Cardiac muscle cell (in vitro differentiated cells and primary cell): ENCODE measurements at regions not wholly inside any gene's neighbourhood (a gene's known extent, or its start where the extent isn't known, plus 50 kb on each side); places are given as distances from the start of the nearest gene placed in this dataset.

Source experiments
- DNase-seq, 2 donors: peaks; one replicate each; pipeline versions ENCODE4 v3.0.0 to v3.0.0-alpha.2; 2010 to 2017; ENCODE audit warnings: low read depth in 1 of 2, low spot score in 1 of 2
- H3K27ac ChIP-seq: fragments of 200-600 bp; sonication (generic); 2 replicates; pipeline ENCODE4 v1.5.1; 2016
- H3K27me3 ChIP-seq: fragments of 200-600 bp; sonication (generic); 2 replicates; pipeline ENCODE4 v1.6.0; 2016; ENCODE audit warnings: control low read depth
- H3K36me3 ChIP-seq: fragments of 200-600 bp; sonication (generic); 2 replicates; pipeline ENCODE4 v1.5.1; 2016; ENCODE audit warnings: control low read depth
- H3K4me1 ChIP-seq: fragments of 200-600 bp; sonication (generic); 2 replicates; pipeline ENCODE4 v1.8.1; 2017; ENCODE audit warnings: low read depth, mild to moderate bottlenecking, mixed run types
- H3K4me3 ChIP-seq: fragments of 200-600 bp; sonication (generic); 2 replicates; pipeline ENCODE4 v1.5.1; 2016; ENCODE audit warnings: mild to moderate bottlenecking
- H3K9me3 ChIP-seq: fragments of 200-600 bp; sonication (generic); 2 replicates; pipeline ENCODE4 v1.5.1; 2017; ENCODE audit warnings: low read depth, mild to moderate bottlenecking, control low read depth
- TF ChIP-seq, protein P1 (sequence below): IDR thresholded peaks from 2 replicates; pipeline ENCODE4 v1.5.1; 2012; ENCODE audit warnings: low read depth, mild to moderate bottlenecking, low read length

DNA sequence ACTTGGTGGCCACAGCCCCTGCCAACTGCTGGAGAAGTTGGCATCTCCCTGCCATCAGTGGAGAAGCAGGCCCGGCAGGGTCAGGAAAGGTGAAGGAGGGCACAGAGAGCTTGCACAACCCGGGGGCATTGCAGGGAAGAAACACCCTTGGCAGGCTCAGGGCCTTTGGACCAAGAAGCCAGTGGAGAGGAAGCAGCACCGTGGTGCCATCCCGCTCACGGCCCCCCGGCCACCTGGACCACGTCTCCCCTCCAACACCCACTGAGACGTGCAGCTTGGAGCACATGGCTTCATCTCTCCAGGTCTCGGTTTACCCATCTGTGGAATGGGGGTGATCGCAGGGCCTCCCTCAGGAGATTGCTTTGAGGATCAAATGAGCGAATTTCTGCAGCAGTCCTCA is 158.1 kb downstream of the RBFOX3 start:
- Histone ChIP-seq H3K4me1 (no peaks in the 10 kb centered on the region), H3K36me3 (no peaks in the 10 kb centered on the region), H3K27me3 (no peaks in the 10 kb centered on the region), H3K9me3 (no peaks in the 10 kb centered on the region), H3K27ac (no peak overlapping the region), H3K4me3 (no peak overlapping the region)
- no peak for DNase-seq
- TF ChIP-seq, protein P1, sequence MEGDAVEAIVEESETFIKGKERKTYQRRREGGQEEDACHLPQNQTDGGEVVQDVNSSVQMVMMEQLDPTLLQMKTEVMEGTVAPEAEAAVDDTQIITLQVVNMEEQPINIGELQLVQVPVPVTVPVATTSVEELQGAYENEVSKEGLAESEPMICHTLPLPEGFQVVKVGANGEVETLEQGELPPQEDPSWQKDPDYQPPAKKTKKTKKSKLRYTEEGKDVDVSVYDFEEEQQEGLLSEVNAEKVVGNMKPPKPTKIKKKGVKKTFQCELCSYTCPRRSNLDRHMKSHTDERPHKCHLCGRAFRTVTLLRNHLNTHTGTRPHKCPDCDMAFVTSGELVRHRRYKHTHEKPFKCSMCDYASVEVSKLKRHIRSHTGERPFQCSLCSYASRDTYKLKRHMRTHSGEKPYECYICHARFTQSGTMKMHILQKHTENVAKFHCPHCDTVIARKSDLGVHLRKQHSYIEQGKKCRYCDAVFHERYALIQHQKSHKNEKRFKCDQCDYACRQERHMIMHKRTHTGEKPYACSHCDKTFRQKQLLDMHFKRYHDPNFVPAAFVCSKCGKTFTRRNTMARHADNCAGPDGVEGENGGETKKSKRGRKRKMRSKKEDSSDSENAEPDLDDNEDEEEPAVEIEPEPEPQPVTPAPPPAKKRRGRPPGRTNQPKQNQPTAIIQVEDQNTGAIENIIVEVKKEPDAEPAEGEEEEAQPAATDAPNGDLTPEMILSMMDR, result no peak

DNA sequence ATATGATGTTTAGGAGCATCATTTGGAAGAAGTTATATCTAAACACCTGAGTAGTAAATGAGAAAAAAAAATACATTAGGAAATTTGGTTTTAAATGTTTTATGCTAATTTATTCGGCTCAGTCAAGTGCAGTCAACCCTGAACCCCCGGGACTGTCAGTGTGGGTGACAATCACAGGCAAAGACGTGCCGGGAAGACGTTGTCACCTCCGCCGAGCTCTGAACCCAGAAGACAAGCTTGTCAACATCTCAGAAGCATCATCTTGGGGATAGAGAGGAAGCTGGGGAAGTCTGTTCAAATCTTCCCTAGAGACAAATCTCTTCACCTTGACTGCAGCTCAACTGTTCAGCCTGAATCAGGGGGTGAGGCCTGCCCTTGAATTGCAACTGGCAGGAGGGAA is 159.7 kb downstream of the RBFOX3 start:
- Histone ChIP-seq H3K27me3 (no peaks in the 10 kb centered on the region), H3K4me3 (no peak overlapping the region), H3K36me3 (no peaks in the 10 kb centered on the region), H3K9me3 (no peaks in the 10 kb centered on the region), H3K27ac (no peak overlapping the region), H3K4me1 (no peaks in the 10 kb centered on the region)
- DNase-seq, result no peak
- TF ChIP-seq, protein P1, result no peak

DNA sequence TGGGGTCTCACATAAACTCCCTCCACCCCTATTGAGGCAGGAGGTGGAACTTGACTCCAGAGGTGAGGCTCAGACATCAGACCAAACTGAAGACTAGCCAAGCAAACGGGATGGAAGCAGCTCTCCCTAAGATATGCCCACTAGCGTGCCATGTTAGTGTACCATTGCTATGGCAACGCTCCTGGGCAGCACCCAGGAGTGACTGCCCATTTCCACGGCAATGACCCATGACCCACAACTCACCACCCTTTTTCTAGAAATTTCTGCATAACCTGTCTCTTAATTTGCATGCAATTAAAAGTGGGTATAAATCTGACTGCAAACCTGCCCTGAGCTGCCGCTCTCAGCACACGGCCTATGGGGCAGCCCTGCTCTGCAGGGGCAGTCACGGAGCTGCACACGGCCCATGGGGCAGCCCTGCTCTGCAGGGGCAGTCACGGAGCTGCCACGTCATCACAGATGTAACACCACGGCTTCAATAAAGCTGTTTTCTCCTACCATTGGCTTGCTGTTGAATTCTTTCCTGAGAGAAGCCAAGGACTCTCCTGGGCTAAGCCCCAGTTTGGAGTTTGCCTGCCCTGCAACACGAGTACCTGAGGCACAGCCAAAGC is 164.3 kb downstream of the RBFOX3 start:
- H3K4me1 ChIP-seq, result no peaks in the 10 kb centered on the region
- H3K27me3 ChIP-seq, result no peaks in the 10 kb centered on the region
- H3K4me3 ChIP-seq, result no peak overlapping the region
- H3K27ac ChIP-seq, result no peak overlapping the region
- H3K36me3 ChIP-seq, result no peaks in the 10 kb centered on the region
- DNase-seq, result no peak
- TF ChIP-seq, protein P1, result no peak
- H3K9me3 ChIP-seq, result no peaks in the 10 kb centered on the region

DNA sequence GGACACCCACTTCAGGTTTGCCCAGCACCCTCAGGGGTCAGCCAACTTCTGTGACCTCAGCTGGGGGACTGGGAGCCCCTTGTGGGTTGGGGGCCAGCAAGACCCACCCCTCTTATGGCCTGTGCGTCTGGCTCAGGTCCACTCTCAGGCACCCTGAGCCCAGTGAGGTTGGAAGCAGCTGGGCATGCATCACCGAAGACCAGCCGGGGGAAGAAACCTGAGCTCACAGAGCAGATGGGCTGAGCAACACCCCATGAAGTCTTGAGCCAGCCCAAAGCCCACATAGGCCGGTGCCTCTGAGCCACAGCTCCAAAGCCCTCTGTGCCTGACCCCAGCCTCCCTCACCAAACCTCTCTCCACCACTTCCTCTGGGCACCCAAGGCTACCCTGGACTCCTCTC is 166.7 kb downstream of the RBFOX3 start:
- no peaks in the 10 kb centered on the region for H3K4me1 ChIP-seq
- no peaks in the 10 kb centered on the region for H3K36me3 ChIP-seq
- H3K27ac ChIP-seq, result no peak overlapping the region
- H3K4me3 ChIP-seq, result no peak overlapping the region
- no peak for DNase-seq
- H3K27me3 ChIP-seq, result no peaks in the 10 kb centered on the region
- H3K9me3 ChIP-seq, result no peaks in the 10 kb centered on the region
- TF ChIP-seq, protein P1, result no peak

DNA sequence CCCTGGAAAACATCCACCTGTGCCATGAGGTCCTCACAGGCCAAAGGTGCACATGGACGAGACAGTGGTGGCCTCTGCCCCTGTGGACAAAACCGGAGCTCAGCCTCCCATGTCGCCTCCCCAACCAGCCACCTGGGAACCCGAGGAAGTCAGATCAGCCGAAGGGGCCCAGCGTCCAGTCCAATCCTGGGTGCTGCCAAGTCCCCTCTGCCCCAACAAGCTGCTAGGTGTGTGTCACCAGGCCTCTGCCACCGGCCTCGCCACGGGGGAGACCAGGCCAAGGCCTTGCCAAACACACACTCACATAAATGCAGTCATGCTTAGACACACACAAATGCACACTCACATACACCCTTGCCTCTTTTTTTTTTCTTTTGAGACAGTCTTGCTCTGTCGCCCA is 167.8 kb downstream of the RBFOX3 start:
- H3K27ac ChIP-seq, result no peak overlapping the region
- no peaks in the 10 kb centered on the region for H3K27me3 ChIP-seq
- TF ChIP-seq, protein P1, result no peak
- no peaks in the 10 kb centered on the region for H3K9me3 ChIP-seq
- H3K4me1 ChIP-seq, result no peaks in the 10 kb centered on the region
- H3K4me3 ChIP-seq, result no peak overlapping the region
- no peaks in the 10 kb centered on the region for H3K36me3 ChIP-seq
- no peak for DNase-seq
